MG63 (cell line): ENCODE measurements at regions not wholly inside any gene's neighbourhood (a gene's known extent, or its start where the extent isn't known, plus 50 kb on each side); places are given as distances from the start of the nearest gene placed in this dataset.

Experiments used
- DNase-seq: peaks from one replicate; pipeline ENCODE4 v3.0.0-alpha.2; 2020
- H3K27me3 ChIP-seq: fragments of 250-450 bp; sonication (Bioruptor Pico); 2 replicates; pipeline ENCODE4 v1.5.1; 2020; ENCODE audit warnings: mild to moderate bottlenecking, moderate library complexity
- H3K36me3 ChIP-seq: fragments of 250-450 bp; sonication (Bioruptor Pico); 2 replicates; pipeline ENCODE4 v1.5.1; 2020; ENCODE audit warnings: mild to moderate bottlenecking, moderate library complexity
- H3K4me3 ChIP-seq: fragments of 250-450 bp; sonication (Bioruptor Pico); 2 replicates; pipeline ENCODE4 v1.5.1; 2020; ENCODE audit warnings: mild to moderate bottlenecking, moderate library complexity
- H3K9me3 ChIP-seq: fragments of 250-450 bp; sonication (Bioruptor Pico); 2 replicates; pipeline ENCODE4 v1.5.1; 2020; ENCODE audit warnings: mild to moderate bottlenecking, moderate library complexity

DNA sequence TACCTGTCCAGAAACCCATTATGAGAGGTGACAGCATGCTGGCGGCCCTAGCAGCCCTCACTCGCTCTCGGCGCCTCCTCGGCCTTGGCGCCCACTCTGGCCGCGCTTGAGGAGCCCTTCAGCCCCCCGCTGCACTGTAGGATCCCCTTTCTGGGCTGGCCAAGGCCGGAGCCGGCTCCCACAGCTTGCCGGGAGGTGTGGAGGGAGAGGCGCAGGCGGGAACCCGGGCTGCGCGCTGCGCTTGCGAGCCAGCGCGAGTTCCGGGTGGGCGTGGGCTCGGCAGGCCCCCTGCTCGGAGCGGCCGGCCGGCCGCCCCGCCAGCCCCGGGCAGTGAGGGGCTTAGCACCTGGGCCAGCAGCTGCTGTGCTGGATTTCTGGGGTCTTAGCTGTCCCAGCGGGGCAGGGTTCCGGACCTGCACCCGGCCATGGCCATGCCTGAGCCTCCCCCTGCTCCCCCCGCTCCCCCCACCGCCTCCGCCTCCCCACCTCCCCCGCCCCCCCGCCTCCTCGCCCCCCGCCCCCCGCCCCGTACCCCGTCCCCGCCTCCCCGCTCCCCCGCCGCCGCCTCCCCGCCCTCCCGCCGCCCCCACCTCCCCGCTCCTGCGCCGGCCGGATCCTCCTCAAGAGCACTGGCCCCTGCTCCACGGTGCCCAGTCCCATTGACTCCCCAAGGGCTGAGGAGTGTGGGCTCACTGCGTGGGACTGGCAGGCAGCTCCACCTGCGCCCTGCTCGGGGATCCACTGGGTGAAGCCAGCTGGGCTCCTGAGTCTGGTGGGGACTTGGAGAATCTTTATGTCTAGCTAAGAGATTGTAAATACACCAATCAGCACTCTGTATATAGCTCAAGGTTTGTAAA is 163.1 kb downstream of the KLHL28 start:
- Histone ChIP-seq H3K9me3 (no peaks in the 10 kb centered on the region), H3K36me3 (no peaks in the 10 kb centered on the region), H3K4me3 (no peak overlapping the region), H3K27me3 (no peaks in the 10 kb centered on the region)
- no peak for DNase-seq

GRCh38 chr14:44795725-44796124 is 166.0 kb downstream of the KLHL28 start:
- no peaks in the 10 kb centered on the region for H3K36me3 ChIP-seq
- no peak overlapping the region for H3K4me3 ChIP-seq
- no peak for DNase-seq
- H3K27me3 ChIP-seq: no peaks in the 10 kb centered on the region
- no peaks in the 10 kb centered on the region for H3K9me3 ChIP-seq

DNA sequence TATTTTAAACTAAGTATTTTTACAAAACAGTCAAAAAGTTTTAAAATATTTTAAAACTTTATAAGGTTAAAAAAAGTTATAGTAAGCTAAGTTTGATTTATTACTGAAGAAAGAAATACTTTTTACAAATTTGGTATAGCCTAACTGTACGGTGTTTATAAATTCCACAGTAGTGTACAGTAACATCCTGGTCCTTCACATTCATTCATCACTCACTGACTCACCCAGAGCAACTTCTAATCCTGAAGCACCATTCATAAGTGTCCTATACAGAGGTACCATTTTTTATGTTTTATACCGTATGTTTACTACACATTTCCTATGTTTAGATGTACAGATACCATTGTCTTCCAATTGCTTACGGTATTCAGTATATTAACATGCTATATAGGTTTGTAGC is 170.0 kb downstream of the KLHL28 start:
- Histone ChIP-seq H3K36me3 (no peaks in the 10 kb centered on the region), H3K9me3 (no peaks in the 10 kb centered on the region), H3K27me3 (no peaks in the 10 kb centered on the region), H3K4me3 (no peak overlapping the region)
- no peak for DNase-seq

DNA sequence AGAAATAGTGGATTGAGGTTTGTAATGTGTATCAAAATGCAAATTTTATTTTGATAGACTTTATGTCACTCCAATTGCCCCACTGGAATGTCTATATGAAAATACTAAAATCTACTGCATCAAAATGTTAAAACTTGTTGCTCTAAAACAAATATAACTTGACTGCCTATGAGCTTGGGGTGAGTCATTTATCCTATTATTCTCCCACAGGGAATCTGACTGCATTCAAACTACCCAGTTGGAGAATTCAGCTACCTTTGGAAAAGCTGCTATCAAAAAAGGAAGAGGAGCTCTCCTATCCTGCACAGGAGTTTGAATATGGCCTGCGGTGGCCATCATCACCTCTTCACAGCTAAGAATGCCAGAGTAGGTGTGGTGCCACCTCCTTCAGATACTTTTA is 173.1 kb downstream of the KLHL28 start:
- H3K36me3 ChIP-seq: no peaks in the 10 kb centered on the region
- H3K4me3 ChIP-seq: no peak overlapping the region
- DNase-seq: no peak
- H3K27me3 ChIP-seq: no peaks in the 10 kb centered on the region
- H3K9me3 ChIP-seq: no peaks in the 10 kb centered on the region

GRCh38 chr14:44785096-44785495 is 176.7 kb downstream of the KLHL28 start:
- no peak for DNase-seq
- no peaks in the 10 kb centered on the region for H3K9me3 ChIP-seq
- no peaks in the 10 kb centered on the region for H3K27me3 ChIP-seq
- H3K36me3 ChIP-seq: no peaks in the 10 kb centered on the region
- no peak overlapping the region for H3K4me3 ChIP-seq

DNA sequence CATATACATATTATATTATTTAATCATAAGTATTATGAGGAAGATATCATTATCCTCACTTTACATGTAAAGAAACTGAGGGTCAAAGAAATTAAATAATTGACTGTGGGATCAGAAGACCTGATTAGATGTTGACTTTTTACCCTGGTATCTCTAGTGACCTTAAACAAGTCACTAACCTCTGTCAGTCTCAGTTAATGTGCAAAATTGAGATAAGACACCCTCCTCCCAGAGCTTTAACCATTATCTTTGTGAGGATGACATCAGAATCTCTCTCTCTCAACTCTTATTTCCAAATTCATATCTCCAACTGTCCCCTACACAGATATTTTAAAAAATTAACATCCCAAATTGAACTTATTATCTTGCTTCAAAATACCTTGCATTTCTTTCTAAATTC is 177.8 kb downstream of the KLHL28 start:
- H3K4me3 ChIP-seq: no peak overlapping the region
- H3K27me3 ChIP-seq: no peaks in the 10 kb centered on the region
- H3K9me3 ChIP-seq: no peaks in the 10 kb centered on the region
- no peak for DNase-seq
- no peaks in the 10 kb centered on the region for H3K36me3 ChIP-seq

GRCh38 chr14:44782775-44783238 is 178.9 kb downstream of the KLHL28 start:
- Histone ChIP-seq H3K36me3 (no peaks in the 10 kb centered on the region), H3K27me3 (no peaks in the 10 kb centered on the region), H3K9me3 (no peaks in the 10 kb centered on the region), H3K4me3 (no peak overlapping the region)
- no peak for DNase-seq

DNA sequence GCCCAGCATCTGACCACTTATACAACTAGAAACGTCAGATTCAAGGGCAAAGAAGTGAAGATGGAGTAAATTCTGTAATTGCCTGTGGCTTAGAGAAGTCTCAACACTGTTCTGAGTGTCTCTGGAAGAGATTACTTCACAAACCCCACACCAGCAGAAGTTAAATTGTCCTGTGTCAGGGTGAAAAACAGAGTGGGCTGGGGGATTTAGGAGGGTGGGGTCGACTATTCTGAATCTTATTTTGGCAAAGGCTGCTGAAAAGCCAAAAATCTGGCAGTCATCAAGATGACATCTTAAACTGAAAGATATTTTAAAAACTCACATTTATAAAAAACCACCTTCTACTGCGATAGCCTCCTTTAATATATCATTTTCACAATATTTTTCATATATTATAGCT is 180.8 kb downstream of the KLHL28 start:
- no peaks in the 10 kb centered on the region for H3K27me3 ChIP-seq
- no peak for DNase-seq
- no peak overlapping the region for H3K4me3 ChIP-seq
- H3K36me3 ChIP-seq: no peaks in the 10 kb centered on the region
- no peaks in the 10 kb centered on the region for H3K9me3 ChIP-seq

- H3K9me3 ChIP-seq: no peaks in the 10 kb centered on the region
- no peak for DNase-seq
- no peaks in the 10 kb centered on the region for H3K27me3 ChIP-seq
- H3K4me3 ChIP-seq: no peak overlapping the region
- H3K36me3 ChIP-seq: no peaks in the 10 kb centered on the region
These were observed 183.1 kb downstream of the KLHL28 start for GRCh38 chr14:44778604-44779003.

DNA sequence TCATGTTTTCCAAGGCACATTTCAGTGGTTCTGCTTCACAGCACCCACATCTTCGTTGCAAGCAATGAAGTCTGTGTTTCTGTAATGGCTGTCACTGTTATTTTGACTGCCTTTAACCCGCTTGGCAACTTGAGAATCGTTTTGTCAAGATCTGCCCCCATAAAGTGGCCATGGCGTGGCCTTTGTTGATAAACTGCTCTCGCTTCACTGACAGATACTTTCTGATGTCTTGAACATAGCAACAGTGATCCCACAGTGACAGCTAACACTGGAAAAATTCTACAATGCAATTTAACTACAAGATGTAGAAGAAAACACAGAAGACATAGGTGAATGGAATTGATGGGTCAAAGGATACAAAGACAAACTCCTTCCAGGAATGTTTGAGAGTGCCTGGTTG is 184.2 kb downstream of the KLHL28 start:
- Histone ChIP-seq H3K27me3 (no peaks in the 10 kb centered on the region), H3K36me3 (no peaks in the 10 kb centered on the region), H3K4me3 (no peak overlapping the region), H3K9me3 (no peaks in the 10 kb centered on the region)
- DNase-seq: no peak

DNA sequence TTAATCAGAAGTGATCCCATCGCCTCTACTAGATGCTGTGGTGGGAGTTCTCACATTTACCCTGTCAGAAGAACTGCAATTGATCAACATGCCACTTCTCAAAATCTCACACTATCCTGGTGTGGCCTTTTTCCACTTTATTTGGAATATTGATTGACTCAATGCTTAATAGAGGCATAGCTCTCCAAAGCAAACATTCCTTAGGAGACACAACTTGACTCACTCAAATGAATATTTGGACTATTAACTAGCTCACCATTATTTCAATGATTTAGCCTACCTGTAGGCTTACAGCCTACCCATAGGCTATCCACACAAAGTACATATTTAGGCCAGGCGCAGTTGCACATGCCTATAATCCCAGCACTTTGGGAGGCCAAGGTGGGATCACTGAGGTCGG is 186.5 kb downstream of the KLHL28 start:
- Histone ChIP-seq H3K36me3 (no peaks in the 10 kb centered on the region), H3K9me3 (no peaks in the 10 kb centered on the region), H3K4me3 (no peak overlapping the region), H3K27me3 (no peaks in the 10 kb centered on the region)
- no peak for DNase-seq

GRCh38 chr14:44774396-44774795 is 187.4 kb downstream of the KLHL28 start:
- DNase-seq: no peak
- no peaks in the 10 kb centered on the region for H3K36me3 ChIP-seq
- H3K27me3 ChIP-seq: no peaks in the 10 kb centered on the region
- no peak overlapping the region for H3K4me3 ChIP-seq
- no peaks in the 10 kb centered on the region for H3K9me3 ChIP-seq

DNA sequence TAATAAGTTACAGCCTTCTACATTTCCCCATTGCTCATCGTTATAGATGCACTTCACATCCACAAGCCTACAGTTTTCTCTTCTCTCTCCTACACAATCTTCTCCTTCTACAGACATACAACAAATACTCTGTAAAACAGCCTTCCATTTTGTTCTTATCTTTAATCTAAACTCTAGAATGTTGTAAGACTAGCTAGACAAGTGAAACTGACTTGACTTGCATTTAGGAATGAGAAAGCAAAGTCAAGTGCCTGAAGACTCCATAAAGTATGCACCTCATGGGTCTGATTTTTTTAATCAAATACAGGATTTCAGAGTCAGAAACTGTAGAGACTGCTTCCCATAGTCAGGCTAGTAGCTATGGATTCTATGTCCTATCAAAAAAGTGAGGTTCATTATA is 190.3 kb downstream of the KLHL28 start:
- no peaks in the 10 kb centered on the region for H3K27me3 ChIP-seq

GRCh38 chr14:44770201-44770600 is 191.5 kb downstream of the KLHL28 start:
- Histone ChIP-seq H3K4me3 (no peak overlapping the region), H3K27me3 (no peaks in the 10 kb centered on the region), H3K36me3 (no peaks in the 10 kb centered on the region), H3K9me3 (no peaks in the 10 kb centered on the region)
- no peak for DNase-seq

More for the DNA sequence above, 190.3 kb downstream of the KLHL28 start:
- H3K9me3 ChIP-seq: no peaks in the 10 kb centered on the region
- H3K36me3 ChIP-seq: no peaks in the 10 kb centered on the region
- no peak overlapping the region for H3K4me3 ChIP-seq
- DNase-seq: no peak

DNA sequence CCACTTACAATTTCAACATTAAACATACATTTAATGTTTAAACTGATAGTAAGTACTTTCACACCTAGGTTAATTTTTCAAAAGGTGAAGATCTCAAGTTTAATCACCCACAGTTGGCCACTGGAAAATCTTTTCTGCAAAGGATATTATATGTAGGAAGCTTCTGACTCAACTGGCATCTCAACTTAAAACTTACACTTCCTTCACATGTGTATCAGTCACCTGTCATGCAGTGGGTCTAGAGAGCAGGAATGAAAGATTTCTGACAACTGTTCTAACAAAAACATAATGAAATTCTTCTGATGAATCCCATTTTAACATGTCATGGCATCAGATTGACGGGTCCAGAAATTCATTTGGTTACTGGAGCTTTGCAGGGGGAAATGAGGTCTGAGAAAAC is 192.8 kb downstream of the KLHL28 start:
- DNase-seq: no peak
- no peak overlapping the region for H3K4me3 ChIP-seq
- H3K27me3 ChIP-seq: no peaks in the 10 kb centered on the region
- no peaks in the 10 kb centered on the region for H3K36me3 ChIP-seq
- H3K9me3 ChIP-seq: no peaks in the 10 kb centered on the region

GRCh38 chr14:44767646-44768173 is 194.0 kb downstream of the KLHL28 start:
- Histone ChIP-seq H3K36me3 (no peaks in the 10 kb centered on the region), H3K9me3 (no peaks in the 10 kb centered on the region), H3K4me3 (no peak overlapping the region), H3K27me3 (no peaks in the 10 kb centered on the region)
- no peak for DNase-seq

DNA sequence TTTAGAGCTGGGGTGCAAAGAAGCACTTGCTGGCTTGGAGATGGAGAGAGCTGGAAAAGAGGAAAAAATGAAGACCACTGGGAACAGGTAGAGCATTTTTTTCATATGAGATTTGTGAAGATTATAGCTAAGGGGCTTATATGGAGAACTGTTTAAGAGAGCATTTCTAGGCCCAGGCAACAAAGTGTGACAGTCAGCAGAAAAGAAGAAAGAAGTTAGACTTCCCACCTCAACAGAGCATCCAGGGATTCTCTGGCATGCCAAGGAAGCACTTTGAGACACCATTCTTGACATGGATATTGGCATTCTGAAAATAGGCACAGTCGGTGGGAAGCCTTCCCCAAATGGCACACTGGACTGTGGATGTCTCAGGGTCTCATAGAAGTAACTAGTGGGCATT is 195.5 kb downstream of the KLHL28 start:
- Histone ChIP-seq H3K36me3 (no peaks in the 10 kb centered on the region), H3K27me3 (no peaks in the 10 kb centered on the region), H3K9me3 (no peaks in the 10 kb centered on the region), H3K4me3 (no peak overlapping the region)
- no peak for DNase-seq

DNA sequence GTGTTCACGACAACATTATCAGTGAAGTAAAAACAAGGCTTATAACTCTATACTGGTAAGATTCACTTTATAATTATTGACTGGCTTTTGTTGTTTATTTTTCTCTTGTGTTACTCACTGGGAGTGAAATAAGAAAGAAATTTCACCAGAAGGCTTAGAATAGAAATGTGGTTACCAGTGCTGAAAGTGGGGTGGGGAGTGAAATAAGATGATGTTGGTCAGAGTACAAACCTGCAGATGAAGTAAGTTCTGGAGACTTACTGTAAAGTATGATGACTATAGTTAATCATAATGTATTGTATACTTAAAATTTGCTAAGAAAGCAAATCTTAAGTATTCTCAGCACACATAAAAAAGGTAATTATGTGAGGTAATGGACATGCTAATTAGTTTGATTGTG is 198.4 kb downstream of the KLHL28 start:
- Histone ChIP-seq H3K36me3 (no peaks in the 10 kb centered on the region), H3K4me3 (no peak overlapping the region), H3K9me3 (no peaks in the 10 kb centered on the region), H3K27me3 (no peaks in the 10 kb centered on the region)
- DNase-seq: no peak
